ENCODE measurements at regions not wholly inside any gene's neighbourhood (a gene's known extent, or its start where the extent isn't known, plus 50 kb on each side); places are given as distances from the start of the nearest gene placed in this dataset.
"Not testable (repeated sequence)": the region's sequence is repeated elsewhere in the genome, so short reads cannot be mapped to it uniquely, and the experiment has no call there.

- not testable (repeated sequence) for TF ChIP-seq POLR2A (IDR thresholded peaks at IDR 0.05; ENCODE audit: control extremely low read depth in 1 of 2, low read depth in 2 of 2, low read length in 2 of 2); RFX5 (IDR thresholded peaks at IDR 0.05; ENCODE audit: borderline replicate concordance, low read depth, low read length); CTCF (IDR thresholded peaks at IDR 0.05; ENCODE audit: control extremely low read depth in 1 of 3, insufficient read depth in 1 of 3, low read depth in 1 of 3, low read length in 3 of 3); MAX (IDR thresholded peaks at IDR 0.05)
Measured at GRCh38 chr18:35897481-35897880, 75.0 kb upstream of the RMP24 start.
